Ectodermal cell (in vitro differentiated cells): ENCODE measurements at regions not wholly inside any gene's neighbourhood (a gene's known extent, or its start where the extent isn't known, plus 50 kb on each side); places are given as distances from the start of the nearest gene placed in this dataset.
A peak's percentile ranks its signal among the peaks of the same experiment; 100 is the strongest.

Experiments
- H3K27ac ChIP-seq: 2 replicates; pipeline ENCODE4 v1.7.0; 2013; ENCODE audit warnings: mild to moderate bottlenecking, low read depth, low read length; ENCODE audit not compliant: insufficient read depth, poor library complexity, severe bottlenecking
- H3K27me3 ChIP-seq: 2 replicates; pipeline ENCODE4 v1.7.0; 2013; ENCODE audit warnings: mild to moderate bottlenecking, low read length; ENCODE audit not compliant: insufficient read depth, control insufficient read depth, poor library complexity, severe bottlenecking
- H3K36me3 ChIP-seq: one replicate; pipeline ENCODE4 v1.7.0; 2013; ENCODE audit warnings: low read length; ENCODE audit not compliant: control insufficient read depth, insufficient read depth
- H3K4me1 ChIP-seq: one replicate; pipeline ENCODE4 v1.7.0; 2013; ENCODE audit warnings: low read length; ENCODE audit not compliant: control insufficient read depth, insufficient read depth
- H3K4me3 ChIP-seq: 2 replicates; pipeline ENCODE4 v1.7.0; 2013; ENCODE audit warnings: low read depth, low read length, control low read depth; ENCODE audit not compliant: insufficient read depth
- H3K9me3 ChIP-seq: 2 replicates; pipeline ENCODE4 v1.7.0; 2013; ENCODE audit warnings: mild to moderate bottlenecking, low read length, moderate library complexity; ENCODE audit not compliant: control insufficient read depth
- WGBS, 2 experiments: methylation state at CpG; one replicate each; pipeline ENCODE4 v1.1.7; 2013; ENCODE audit warnings: missing lambda C conversion rate in 2 of 2; 5-methylcytosine and 5-hydroxymethylcytosine counted together

DNA sequence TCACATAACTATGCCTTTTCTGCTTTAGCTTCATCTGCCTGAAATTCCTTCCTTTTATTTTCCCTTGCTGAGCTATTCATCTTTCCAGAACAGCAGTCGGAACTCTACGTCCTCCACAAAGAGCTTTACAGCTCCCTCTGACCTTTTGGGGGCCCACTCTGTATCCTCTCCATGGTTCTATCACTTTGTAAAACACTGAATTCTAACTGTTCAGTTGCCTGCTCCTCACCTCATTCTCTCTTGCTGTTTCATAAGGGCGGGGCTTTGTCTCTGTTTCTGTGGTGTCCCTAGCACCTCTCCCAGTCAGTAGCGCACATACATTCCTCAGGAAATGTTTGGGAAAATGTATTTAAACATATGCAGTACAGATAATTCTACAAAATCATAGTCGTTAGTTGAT lies 737.0 kb downstream of the RAB28 start:
- WGBS, 2 experiments = 70 to 88% methylated on average over 3 of the region's 5 CpGs
- H3K4me1 ChIP-seq = no peaks in the 10 kb centered on the region
- no peaks in the 10 kb centered on the region for H3K27me3 ChIP-seq
- no peaks in the 10 kb centered on the region for H3K9me3 ChIP-seq
- peak overlapping the region; percentile 26 for H3K27ac ChIP-seq
- H3K4me3 ChIP-seq = no peak overlapping the region
- H3K36me3 ChIP-seq = no peaks in the 10 kb centered on the region

DNA sequence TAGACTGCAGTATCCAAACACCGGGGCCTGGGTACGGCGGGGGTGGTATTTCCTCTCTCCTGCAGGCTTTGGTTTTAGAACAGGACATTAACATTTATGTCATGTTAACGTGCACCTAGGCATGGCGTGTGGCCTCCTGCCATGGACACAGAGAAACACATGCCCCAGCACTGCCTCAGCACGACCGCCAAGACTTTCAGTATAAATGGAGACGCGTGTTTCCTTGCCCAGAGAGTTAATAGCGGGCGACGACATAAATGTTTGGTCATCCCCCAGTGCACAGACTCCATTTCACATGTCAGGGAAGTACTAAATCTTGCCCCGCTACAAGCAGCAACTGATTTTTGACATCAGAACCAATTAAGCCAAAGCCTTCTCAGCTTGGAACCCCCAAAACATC lies 737.9 kb downstream of the RAB28 start:
- H3K36me3 ChIP-seq = no peaks in the 10 kb centered on the region
- no peaks in the 10 kb centered on the region for H3K27me3 ChIP-seq
- 94 to 95% methylated on average over 13 of the region's 13 CpGs for WGBS, 2 experiments
- H3K9me3 ChIP-seq = no peaks in the 10 kb centered on the region
- no peaks in the 10 kb centered on the region for H3K4me1 ChIP-seq
- H3K27ac ChIP-seq = no peak overlapping the region
- H3K4me3 ChIP-seq = no peak overlapping the region

DNA sequence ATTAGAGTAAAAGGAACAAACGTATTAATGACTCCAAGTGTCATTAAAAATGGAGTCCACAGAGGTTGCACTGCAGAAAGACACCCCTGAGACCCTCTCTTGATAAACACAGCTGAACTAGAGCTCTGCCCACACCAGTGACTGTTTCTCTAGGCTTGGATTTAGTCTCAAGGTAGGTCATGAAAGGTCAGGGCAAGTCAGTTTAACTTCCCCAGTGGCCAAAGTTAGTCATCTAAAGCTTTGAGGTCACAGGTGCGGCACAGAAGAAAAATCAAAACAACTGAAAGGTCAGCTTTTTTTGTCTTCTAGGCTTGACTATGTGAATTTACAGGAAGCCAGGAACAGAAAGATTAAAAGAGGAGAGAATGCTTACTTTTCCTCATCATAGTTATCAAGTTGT lies 749.6 kb downstream of the RAB28 start:
- Histone ChIP-seq H3K4me3 (no peak overlapping the region), H3K4me1 (no peaks in the 10 kb centered on the region), H3K27me3 (no peaks in the 10 kb centered on the region), H3K27ac (no peak overlapping the region), H3K36me3 (no peaks in the 10 kb centered on the region), H3K9me3 (no peaks in the 10 kb centered on the region)
- whole genome bisulfite sequencing, 2 experiments = 81 to 84% methylated on average over 2 of the region's 2 CpGs

DNA sequence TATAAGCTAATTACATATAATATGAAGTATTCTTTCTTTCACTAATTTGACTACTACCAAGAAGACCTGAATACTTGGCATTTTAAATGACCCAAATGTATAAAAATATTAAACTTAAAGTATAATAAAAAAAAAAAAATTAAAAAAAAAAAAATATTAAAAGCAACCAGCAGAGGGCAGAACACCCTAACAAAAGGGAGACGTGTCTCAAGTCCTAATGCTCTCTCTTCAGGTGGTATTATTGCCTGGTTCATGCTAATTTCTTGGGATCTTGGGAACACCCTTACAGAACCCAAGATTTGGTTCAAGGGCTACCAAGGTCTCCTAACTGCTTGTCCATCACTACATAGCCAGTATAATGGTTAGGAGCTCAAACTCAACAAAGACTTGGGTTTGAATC lies 754.8 kb downstream of the RAB28 start:
- no peak overlapping the region for H3K4me3 ChIP-seq
- H3K4me1 ChIP-seq = no peaks in the 10 kb centered on the region
- no peak overlapping the region for H3K27ac ChIP-seq
- 0% methylated on average over 1 of the region's 1 CpG for WGBS, 2 experiments
- H3K36me3 ChIP-seq = no peaks in the 10 kb centered on the region
- no peaks in the 10 kb centered on the region for H3K27me3 ChIP-seq
- no peaks in the 10 kb centered on the region for H3K9me3 ChIP-seq

DNA sequence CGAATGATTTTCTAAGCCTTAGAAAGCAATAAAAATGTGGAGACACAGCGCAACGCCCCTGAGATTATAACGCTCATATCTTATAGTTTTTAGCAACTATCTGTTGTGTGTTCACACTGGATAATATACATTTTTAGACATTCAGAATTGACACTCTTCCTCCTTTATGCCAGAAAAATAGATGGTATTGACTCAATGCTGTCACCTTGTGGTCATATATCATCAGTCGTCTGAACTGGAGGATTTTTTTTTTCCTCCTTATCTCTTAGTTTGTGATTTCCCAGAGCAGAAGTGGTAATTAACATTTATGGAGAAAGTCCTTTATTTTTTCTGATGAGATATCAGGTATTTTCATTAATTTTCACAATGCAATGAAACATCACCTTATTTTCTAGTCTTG lies 759.6 kb downstream of the RAB28 start:
- 66 to 88% methylated on average over 2 to 5 of the region's 5 CpGs for WGBS, 2 experiments
- Histone ChIP-seq H3K27ac (no peak overlapping the region), H3K4me3 (no peak overlapping the region), H3K9me3 (no peaks in the 10 kb centered on the region), H3K36me3 (no peaks in the 10 kb centered on the region), H3K27me3 (no peaks in the 10 kb centered on the region), H3K4me1 (no peaks in the 10 kb centered on the region)

DNA sequence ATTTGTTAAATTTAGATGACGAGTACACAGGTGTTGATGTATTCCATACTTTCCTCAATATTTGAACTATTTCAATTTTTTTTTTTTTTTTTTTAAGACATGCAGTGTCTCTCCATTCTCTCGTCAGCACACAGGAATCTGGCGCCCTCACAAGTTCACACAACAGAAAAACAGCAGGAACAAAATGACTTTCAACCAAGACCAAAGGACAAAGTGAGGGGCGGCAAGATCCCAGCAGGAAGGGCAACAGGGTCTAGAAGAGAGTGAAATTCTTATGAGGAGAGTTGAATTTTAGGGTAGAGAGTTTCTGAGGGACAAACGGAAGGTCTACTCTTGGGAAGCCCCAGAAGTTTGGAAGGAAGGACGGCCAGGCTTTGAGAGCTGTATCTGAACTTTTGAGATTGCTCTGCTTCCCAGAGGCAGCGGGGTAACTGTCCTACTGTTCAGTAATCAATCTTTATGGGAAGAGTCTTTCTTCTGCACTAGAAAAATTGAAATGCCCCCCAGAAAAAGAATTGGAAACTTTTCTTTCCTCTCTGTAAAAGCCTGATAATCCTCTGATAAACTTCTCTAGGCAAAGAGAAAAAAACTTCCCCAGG lies 760.2 kb downstream of the RAB28 start:
- H3K27me3 ChIP-seq = no peaks in the 10 kb centered on the region
- no peaks in the 10 kb centered on the region for H3K36me3 ChIP-seq
- H3K27ac ChIP-seq = no peak overlapping the region
- H3K4me1 ChIP-seq = no peaks in the 10 kb centered on the region
- 39 to 50% methylated on average over 4 to 7 of the region's 7 CpGs for WGBS, 2 experiments
- H3K9me3 ChIP-seq = no peaks in the 10 kb centered on the region
- H3K4me3 ChIP-seq = no peak overlapping the region

DNA sequence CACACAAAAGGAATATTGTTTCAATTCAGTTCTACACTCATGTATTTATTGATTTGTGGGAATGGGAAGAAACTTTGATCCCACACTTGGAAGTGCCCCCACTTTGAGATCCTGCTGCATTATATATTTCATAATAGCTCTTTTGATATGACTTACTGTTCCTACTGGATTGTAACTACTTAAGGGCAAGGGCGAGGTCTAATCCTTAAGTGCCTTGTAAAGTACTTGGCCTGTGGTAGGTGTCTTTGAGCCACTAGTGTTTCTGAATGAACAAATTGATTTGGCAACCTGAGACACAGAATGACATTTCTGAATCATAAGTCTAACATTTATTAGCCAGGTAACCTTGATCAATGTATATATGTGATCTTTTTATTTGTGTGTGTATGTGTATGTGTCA lies 767.2 kb downstream of the RAB28 start:
- Histone ChIP-seq H3K36me3 (no peaks in the 10 kb centered on the region), H3K4me1 (no peaks in the 10 kb centered on the region), H3K9me3 (no peaks in the 10 kb centered on the region), H3K4me3 (no peak overlapping the region), H3K27me3 (no peaks in the 10 kb centered on the region), H3K27ac (no peak overlapping the region)
- 83 to 100% methylated on average over 1 of the region's 1 CpG for WGBS, 2 experiments

DNA sequence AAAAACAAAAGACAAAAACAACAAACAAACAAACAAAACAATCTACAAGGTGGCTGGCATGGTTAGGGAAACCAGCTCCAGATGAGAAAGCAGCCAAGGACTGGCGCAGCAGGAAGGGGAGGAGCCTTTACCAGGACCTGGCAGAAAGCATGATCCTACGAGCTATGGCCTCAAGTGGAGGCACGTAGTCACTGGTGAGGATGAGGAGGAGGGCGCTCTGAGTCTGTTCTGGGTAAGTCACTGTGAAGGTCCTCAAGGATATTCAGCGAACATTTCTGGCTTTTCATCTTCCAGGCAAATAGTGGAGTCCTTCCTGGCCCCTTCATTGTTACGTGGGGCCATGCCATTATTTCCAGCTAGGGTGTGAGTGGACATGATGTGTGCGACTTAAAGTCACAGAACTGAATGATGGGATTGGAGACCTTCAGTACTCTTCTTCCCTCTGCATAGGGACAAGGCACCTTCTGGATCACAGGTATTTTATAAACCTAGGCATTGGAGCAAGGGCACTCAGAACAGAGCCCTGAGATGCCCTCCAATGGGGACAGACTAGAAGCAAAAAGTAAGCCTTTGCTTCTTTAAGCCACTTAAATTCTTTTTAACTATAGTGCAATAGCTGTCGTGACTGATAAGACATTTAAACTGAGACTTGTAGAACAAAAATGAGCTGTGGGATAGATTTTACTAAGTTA lies 771.3 kb downstream of the RAB28 start:
- no peak overlapping the region for H3K4me3 ChIP-seq
- no peaks in the 10 kb centered on the region for H3K9me3 ChIP-seq
- H3K27ac ChIP-seq = no peak overlapping the region
- no peaks in the 10 kb centered on the region for H3K4me1 ChIP-seq
- 94 to 96% methylated on average over 8 of the region's 8 CpGs for WGBS, 2 experiments
- H3K27me3 ChIP-seq = no peaks in the 10 kb centered on the region
- no peaks in the 10 kb centered on the region for H3K36me3 ChIP-seq

DNA sequence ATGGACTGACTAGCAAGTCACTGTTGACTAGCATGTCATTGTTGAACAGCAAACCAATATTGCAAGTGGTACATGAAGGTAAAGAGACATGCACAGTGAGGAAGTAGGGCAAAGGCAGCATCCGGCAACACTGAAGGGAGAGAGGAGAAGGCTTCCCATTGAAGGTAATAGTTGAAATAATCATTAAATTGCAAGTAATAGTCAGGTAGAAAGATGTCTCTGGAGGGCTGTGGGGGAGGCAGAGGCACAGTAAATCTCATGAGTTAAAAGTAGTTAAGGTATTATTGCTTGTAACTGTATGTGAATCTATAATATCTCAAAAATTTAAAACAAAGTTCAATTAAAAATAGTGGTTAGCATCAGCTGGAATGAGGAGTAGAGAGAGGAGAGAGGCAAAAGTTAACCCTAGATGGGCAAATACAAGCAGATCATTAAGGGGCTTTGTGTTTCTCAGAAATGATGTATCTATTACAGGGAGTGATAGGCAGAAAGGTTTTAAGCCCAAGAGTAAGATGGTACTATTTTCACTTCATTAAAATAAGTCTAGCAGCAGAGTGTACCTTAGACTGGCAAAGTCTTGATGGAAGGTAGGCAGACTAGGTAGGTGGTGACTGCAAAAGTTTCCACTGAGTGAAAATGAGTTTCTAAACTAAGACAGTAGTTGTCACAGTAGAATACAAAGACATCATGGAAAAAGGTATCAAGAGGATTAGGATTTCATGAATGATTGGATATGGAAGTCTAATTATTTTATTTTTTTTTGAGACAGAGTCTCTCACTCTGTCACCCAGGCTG lies 776.6 kb downstream of the RAB28 start:
- H3K36me3 ChIP-seq = no peaks in the 10 kb centered on the region
- H3K27ac ChIP-seq = no peak overlapping the region
- 91 to 94% methylated on average over 1 of the region's 1 CpG for WGBS, 2 experiments
- H3K27me3 ChIP-seq = no peaks in the 10 kb centered on the region
- no peaks in the 10 kb centered on the region for H3K4me1 ChIP-seq
- no peak overlapping the region for H3K4me3 ChIP-seq
- no peaks in the 10 kb centered on the region for H3K9me3 ChIP-seq

DNA sequence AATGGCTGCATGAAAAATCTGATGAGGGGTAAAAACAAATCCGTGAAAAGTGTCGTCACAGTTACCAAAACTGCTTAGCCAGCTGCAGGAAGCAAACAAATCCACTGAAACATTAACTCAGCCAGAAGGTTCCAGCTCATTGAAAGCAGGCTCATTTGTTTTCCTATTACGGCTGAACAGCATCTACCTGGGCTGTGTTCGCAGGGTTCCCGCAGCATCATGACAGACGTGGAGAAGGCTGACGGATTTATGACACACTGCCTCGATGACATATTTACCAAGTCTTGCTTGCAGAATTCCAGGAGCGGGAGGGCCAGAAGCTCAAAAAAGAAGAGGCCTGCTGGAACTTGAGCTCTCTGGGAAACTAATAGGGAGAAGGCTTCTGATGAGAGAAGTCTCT lies 781.1 kb downstream of the RAB28 start:
- WGBS, 2 experiments = 88% methylated on average over 9 of the region's 9 CpGs
- Histone ChIP-seq H3K27me3 (no peaks in the 10 kb centered on the region), H3K27ac (no peak overlapping the region), H3K4me3 (no peak overlapping the region), H3K4me1 (no peaks in the 10 kb centered on the region), H3K9me3 (no peaks in the 10 kb centered on the region), H3K36me3 (no peaks in the 10 kb centered on the region)
